ENCODE measurements at regions not wholly inside any gene's neighbourhood (a gene's known extent, or its start where the extent isn't known, plus 50 kb on each side); places are given as distances from the start of the nearest gene placed in this dataset.

GRCh38 chr3:144363856-144364255 is 392.2 kb downstream of the DIPK2A start:
- Histone ChIP-seq H4K20me1 (replicated peaks; ENCODE audit: insufficient read depth) (no peaks in the 10 kb centered on the region), H3K79me2 (replicated peaks; ENCODE audit: insufficient read depth) (no peaks in the 10 kb centered on the region), H3K36me3 (ENCODE audit: insufficient read depth) (no peaks in the 10 kb centered on the region; the same call in 1 of the 2 replicates), H2AFZ (no peak overlapping the region), H3K4me1 (ENCODE audit: insufficient read depth) (no peaks in the 10 kb centered on the region), H3K4me2 (no peak overlapping the region), H3K27ac (ENCODE audit: low read depth) (no peak overlapping the region), H3F3A (replicated peaks; ENCODE audit: low read depth) (no peaks in the 10 kb centered on the region), H3K9me2 (ENCODE audit: insufficient read depth) (peaks cover 9% of the 10 kb centered on the region; the same call in 1 of the 2 replicates), H3K27me3 (ENCODE audit: insufficient read depth) (no peaks in the 10 kb centered on the region), H3K4me3 (no peak overlapping the region)
- no peak overlapping the region for H3K27ac Mint-ChIP-seq
- no peak overlapping the region for H3K4me3 Mint-ChIP-seq
- ATAC-seq (no peak), DNase-seq (ENCODE audit: low spot score) (no peak)
- H3K9me3 Mint-ChIP-seq, result peaks cover 23% of the 10 kb centered on the region
- peaks cover 1% of the 10 kb centered on the region for H3K27me3 Mint-ChIP-seq (ENCODE audit: insufficient read depth, low read depth, poor library complexity)
- TF ChIP-seq EZH2phosphoT487 (IDR thresholded peaks at IDR 0.05; ENCODE audit: unreplicated experiment), result no peak
- TF ChIP-seq REST (IDR thresholded peaks at IDR 0.05; ENCODE audit: unreplicated experiment), result no peak
- no peak for TF ChIP-seq POLR2AphosphoS5 (IDR thresholded peaks at IDR 0.05; ENCODE audit: low read depth)
- no peak for TF ChIP-seq JUNB (IDR thresholded peaks at IDR 0.05; ENCODE audit: unreplicated experiment)
- no peak for TF ChIP-seq CTCF (conservative IDR thresholded peaks at IDR 0.05; ENCODE audit: low read depth in 2 of 2)
- no peak for TF ChIP-seq ZNF462 (CRISPR knock-in tag; IDR thresholded peaks at IDR 0.05)
- TF ChIP-seq ZNF114 (CRISPR knock-in tag; IDR thresholded peaks at IDR 0.05), result no peak
- no peak for TF ChIP-seq EZH2 (IDR thresholded peaks at IDR 0.05; ENCODE audit: low read depth, unreplicated experiment)
- TF ChIP-seq ETS1 (IDR thresholded peaks at IDR 0.05), result no peak
- no peaks in the 10 kb centered on the region for H3K4me1 Mint-ChIP-seq
- peaks cover 17% of the 10 kb centered on the region for H3K36me3 Mint-ChIP-seq (ENCODE audit: low read depth)
